ENCODE measurements at regions not wholly inside any gene's neighbourhood (a gene's known extent, or its start where the extent isn't known, plus 50 kb on each side); places are given as distances from the start of the nearest gene placed in this dataset.

GRCh38 chr10:9613338-9614075 is 1404.2 kb upstream of the CELF2 start:
- no peak overlapping the region for H3K4me3 Mint-ChIP-seq

GRCh38 chr10:9615189-9615588 is 1402.5 kb upstream of the CELF2 start:
- no peaks in the 10 kb centered on the region for H3K36me3 Mint-ChIP-seq
- ChIA-PET POLR2A (no interaction called here), CTCF (no interaction called here)
- no peaks in the 10 kb centered on the region for H3K27me3 ChIP-seq (replicated peaks in 1 of 2; ENCODE audit: control insufficient read depth in 2 of 2, extremely low read depth in 1 of 2, insufficient read depth in 2 of 2, low read length in 1 of 2)
- no peak overlapping the region for H3K27ac ChIP-seq (ENCODE audit: low read length)
- peaks cover 1 to 13% of the 10 kb centered on the region in 2 donors for H3K27me3 Mint-ChIP-seq
- H3K9me3 ChIP-seq = no peaks in the 10 kb centered on the region
- WGBS (ENCODE audit: insufficient coverage) = no CpG with 5 or more reads among the region's 3 CpGs
- peaks cover 3 to 5% (median 4%) of the 10 kb centered on the region in 3 donors for H3K9me3 Mint-ChIP-seq
- no peaks in the 10 kb centered on the region for H3K36me3 ChIP-seq (ENCODE audit: control insufficient read depth in 2 of 2, extremely low read depth in 1 of 2, insufficient read depth in 1 of 2, low read length in 1 of 2)
- no peak for DNase-seq
- no peak overlapping the region for H3K27ac Mint-ChIP-seq
- no peaks in the 10 kb centered on the region for H3K4me1 ChIP-seq (ENCODE audit: control insufficient read depth in 1 of 2, extremely low read depth in 1 of 2, insufficient read depth in 2 of 2, low read length in 2 of 2)
- no peak overlapping the region for H3K4me3 ChIP-seq (ENCODE audit: control insufficient read depth in 1 of 2, extremely low read depth in 1 of 2, low read length in 1 of 2)
- no peak for ATAC-seq (replicated peaks in 1 of 4)
- no peaks in the 10 kb centered on the region for H3K4me1 Mint-ChIP-seq
- no peak overlapping the region for H3K4me3 Mint-ChIP-seq

More at GRCh38 chr10:9613338-9614075, 1404.2 kb upstream of the CELF2 start:
- no peaks in the 10 kb centered on the region for H3K9me3 ChIP-seq
- Mint-ChIP-seq H3K27ac (no peak overlapping the region), H3K36me3 (no peaks in the 10 kb centered on the region), H3K27me3 (peaks cover 1 to 10% of the 10 kb centered on the region in 2 donors), H3K4me1 (no peaks in the 10 kb centered on the region), H3K9me3 (no peaks in the 10 kb centered on the region)
- H3K27ac ChIP-seq (ENCODE audit: low read length) = no peak overlapping the region
- ATAC-seq (replicated peaks in 1 of 4) (no peak), DNase-seq (no peak)
- H3K4me1 ChIP-seq (ENCODE audit: control insufficient read depth in 1 of 2, extremely low read depth in 1 of 2, insufficient read depth in 2 of 2, low read length in 2 of 2) = no peaks in the 10 kb centered on the region
- WGBS (ENCODE audit: insufficient coverage) = 81% methylated on average over 4 of the region's 8 CpGs
- no peaks in the 10 kb centered on the region for H3K36me3 ChIP-seq (ENCODE audit: control insufficient read depth in 2 of 2, extremely low read depth in 1 of 2, insufficient read depth in 1 of 2, low read length in 1 of 2)
- ChIA-PET POLR2A (interaction anchor here in 1 of 2 donors (0.7 kb wide), 1 partner anchor 17 kb away, joined by 3 read pairs; no protein-coding TSS in a partner anchor), CTCF (no interaction called here)
- H3K27me3 ChIP-seq (replicated peaks in 1 of 2; ENCODE audit: control insufficient read depth in 2 of 2, extremely low read depth in 1 of 2, insufficient read depth in 2 of 2, low read length in 1 of 2) = no peaks in the 10 kb centered on the region
- H3K4me3 ChIP-seq (ENCODE audit: control insufficient read depth in 1 of 2, extremely low read depth in 1 of 2, low read length in 1 of 2) = no peak overlapping the region

GRCh38 chr10:9621216-9621615 is 1396.5 kb upstream of the CELF2 start:
- Mint-ChIP-seq H3K27ac (no peak overlapping the region), H3K4me3 (no peak overlapping the region), H3K4me1 (no peaks in the 10 kb centered on the region), H3K9me3 (peaks cover 3 to 7% (median 5%) of the 10 kb centered on the region in 3 donors), H3K27me3 (peaks cover 2 to 7% of the 10 kb centered on the region in 2 donors), H3K36me3 (no peaks in the 10 kb centered on the region)
- H3K9me3 ChIP-seq = no peaks in the 10 kb centered on the region
- ATAC-seq (replicated peaks in 1 of 4) (no peak), DNase-seq (no peak)
- POLR2A ChIA-PET = interaction anchor here in 1 of 2 donors (0.6 kb wide), 2 partner anchors 741 to 1715 kb away, joined by 3 read pairs; no protein-coding TSS in a partner anchor
- WGBS (ENCODE audit: insufficient coverage) = no CpG with 5 or more reads among the region's 6 CpGs
- no peaks in the 10 kb centered on the region for H3K4me1 ChIP-seq (ENCODE audit: control insufficient read depth in 1 of 2, extremely low read depth in 1 of 2, insufficient read depth in 2 of 2, low read length in 2 of 2)
- CTCF ChIA-PET = no interaction called here
- no peaks in the 10 kb centered on the region for H3K27me3 ChIP-seq (replicated peaks in 1 of 2; ENCODE audit: control insufficient read depth in 2 of 2, extremely low read depth in 1 of 2, insufficient read depth in 2 of 2, low read length in 1 of 2)
- no peak overlapping the region for H3K4me3 ChIP-seq (ENCODE audit: control insufficient read depth in 1 of 2, extremely low read depth in 1 of 2, low read length in 1 of 2)
- no peak overlapping the region for H3K27ac ChIP-seq (ENCODE audit: low read length)
- H3K36me3 ChIP-seq (ENCODE audit: control insufficient read depth in 2 of 2, extremely low read depth in 1 of 2, insufficient read depth in 1 of 2, low read length in 1 of 2) = no peaks in the 10 kb centered on the region

GRCh38 chr10:9625304-9625703 is 1392.4 kb upstream of the CELF2 start:
- Mint-ChIP-seq H3K27ac (no peak overlapping the region), H3K36me3 (no peaks in the 10 kb centered on the region), H3K4me3 (no peak overlapping the region), H3K4me1 (no peaks in the 10 kb centered on the region), H3K9me3 (peaks cover 0 to 3% (median 0%) of the 10 kb centered on the region in 3 donors), H3K27me3 (peaks cover 2 to 11% of the 10 kb centered on the region in 2 donors)
- H3K4me1 ChIP-seq (ENCODE audit: control insufficient read depth in 1 of 2, extremely low read depth in 1 of 2, insufficient read depth in 2 of 2, low read length in 2 of 2) = no peaks in the 10 kb centered on the region
- no peak for DNase-seq
- no peaks in the 10 kb centered on the region for H3K27me3 ChIP-seq (replicated peaks in 1 of 2; ENCODE audit: control insufficient read depth in 2 of 2, extremely low read depth in 1 of 2, insufficient read depth in 2 of 2, low read length in 1 of 2)
- no peaks in the 10 kb centered on the region for H3K36me3 ChIP-seq (ENCODE audit: control insufficient read depth in 2 of 2, extremely low read depth in 1 of 2, insufficient read depth in 1 of 2, low read length in 1 of 2)
- ChIA-PET POLR2A (no interaction called here), CTCF (interaction anchor here in 1 of 2 donors (0.6 kb wide), 1 partner anchor 175 kb away, joined by 7 read pairs; no protein-coding TSS in a partner anchor)
- H3K4me3 ChIP-seq (ENCODE audit: control insufficient read depth in 1 of 2, extremely low read depth in 1 of 2, low read length in 1 of 2) = no peak overlapping the region
- H3K27ac ChIP-seq (ENCODE audit: low read length) = no peak overlapping the region
- H3K9me3 ChIP-seq = no peaks in the 10 kb centered on the region
- no peak for ATAC-seq (replicated peaks in 1 of 4)

- no peaks in the 10 kb centered on the region for H3K9me3 Mint-ChIP-seq
- DNase-seq (no peak), ATAC-seq (replicated peaks in 1 of 4) (no peak)
- H3K4me3 Mint-ChIP-seq = no peak overlapping the region
- 57% methylated on average over 3 of the region's 3 CpGs for WGBS (ENCODE audit: insufficient coverage)
- no peaks in the 10 kb centered on the region for H3K4me1 Mint-ChIP-seq
- peaks cover 0 to 4% of the 10 kb centered on the region in 2 donors for H3K27me3 Mint-ChIP-seq
- no peaks in the 10 kb centered on the region for H3K4me1 ChIP-seq (ENCODE audit: control insufficient read depth in 1 of 2, extremely low read depth in 1 of 2, insufficient read depth in 2 of 2, low read length in 2 of 2)
- ChIA-PET POLR2A (no interaction called here), CTCF (no interaction called here)
- no peak overlapping the region for H3K27ac ChIP-seq (ENCODE audit: low read length)
- H3K27ac Mint-ChIP-seq = no peak overlapping the region
- H3K4me3 ChIP-seq (ENCODE audit: control insufficient read depth in 1 of 2, extremely low read depth in 1 of 2, low read length in 1 of 2) = no peak overlapping the region
- H3K9me3 ChIP-seq = no peaks in the 10 kb centered on the region
- H3K36me3 ChIP-seq (ENCODE audit: control insufficient read depth in 2 of 2, extremely low read depth in 1 of 2, insufficient read depth in 1 of 2, low read length in 1 of 2) = no peaks in the 10 kb centered on the region
- no peaks in the 10 kb centered on the region for H3K36me3 Mint-ChIP-seq
- no peaks in the 10 kb centered on the region for H3K27me3 ChIP-seq (replicated peaks in 1 of 2; ENCODE audit: control insufficient read depth in 2 of 2, extremely low read depth in 1 of 2, insufficient read depth in 2 of 2, low read length in 1 of 2)
These were observed 1383.2 kb upstream of the CELF2 start for GRCh38 chr10:9634466-9634865.

- no peak overlapping the region for H3K4me3 Mint-ChIP-seq
- H3K36me3 ChIP-seq (ENCODE audit: control insufficient read depth in 2 of 2, extremely low read depth in 1 of 2, insufficient read depth in 1 of 2, low read length in 1 of 2) = no peaks in the 10 kb centered on the region
- DNase-seq (no peak), ATAC-seq (replicated peaks in 1 of 4) (no peak)
- no peaks in the 10 kb centered on the region for H3K9me3 ChIP-seq
- CTCF ChIA-PET = no interaction called here
- POLR2A ChIA-PET = no interaction called here
- no peaks in the 10 kb centered on the region for H3K9me3 Mint-ChIP-seq
- H3K4me3 ChIP-seq (ENCODE audit: control insufficient read depth in 1 of 2, extremely low read depth in 1 of 2, low read length in 1 of 2) = no peak overlapping the region
- H3K27ac Mint-ChIP-seq = no peak overlapping the region
- H3K27ac ChIP-seq (ENCODE audit: low read length) = no peak overlapping the region
- no peaks in the 10 kb centered on the region for H3K4me1 ChIP-seq (ENCODE audit: control insufficient read depth in 1 of 2, extremely low read depth in 1 of 2, insufficient read depth in 2 of 2, low read length in 2 of 2)
- no CpG with 5 or more reads among the region's 2 CpGs for WGBS (ENCODE audit: insufficient coverage)
- H3K36me3 Mint-ChIP-seq = no peaks in the 10 kb centered on the region
- H3K27me3 ChIP-seq (replicated peaks in 1 of 2; ENCODE audit: control insufficient read depth in 2 of 2, extremely low read depth in 1 of 2, insufficient read depth in 2 of 2, low read length in 1 of 2) = no peaks in the 10 kb centered on the region
- peaks cover 0 to 4% of the 10 kb centered on the region in 2 donors for H3K27me3 Mint-ChIP-seq
- H3K4me1 Mint-ChIP-seq = no peaks in the 10 kb centered on the region
These were observed 1382.0 kb upstream of the CELF2 start for GRCh38 chr10:9635691-9636090.
